ENCODE measurements at regions not wholly inside any gene's neighbourhood (a gene's known extent, or its start where the extent isn't known, plus 50 kb on each side); places are given as distances from the start of the nearest gene placed in this dataset.

DNA sequence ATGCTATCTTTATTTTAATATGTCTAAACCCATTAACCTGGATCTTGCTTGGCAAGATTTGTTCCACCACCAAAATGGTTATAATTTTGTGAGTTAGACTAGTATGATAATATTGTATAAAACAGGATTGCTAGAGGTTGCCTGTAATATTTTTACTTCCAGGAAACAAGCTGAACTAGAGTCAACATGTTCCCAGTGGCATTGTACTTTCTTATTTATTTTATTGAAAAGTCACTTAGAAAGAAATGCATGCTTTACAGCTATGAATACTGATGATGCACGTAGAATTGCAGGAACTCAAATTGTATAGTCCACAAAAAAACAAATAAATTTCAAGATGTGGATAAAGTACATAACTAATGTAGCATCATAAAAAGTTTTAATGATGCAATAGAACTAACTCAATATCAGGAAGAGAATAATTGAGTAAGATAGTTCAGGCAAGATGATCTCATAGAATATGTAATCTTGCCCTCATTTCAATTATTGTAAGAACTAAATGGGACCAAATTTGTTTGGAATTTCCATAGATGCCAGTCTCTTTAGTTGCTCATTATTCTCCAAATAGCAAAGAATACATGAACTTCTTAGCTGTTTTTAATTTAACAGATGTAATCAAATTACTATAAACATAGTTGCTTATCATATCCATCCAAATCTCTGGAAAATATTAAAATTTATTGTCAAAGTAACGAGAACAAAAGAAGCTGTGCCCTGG lies 451.8 kb downstream of the COL12A1 start:
- TF ChIP-seq, protein P1, sequence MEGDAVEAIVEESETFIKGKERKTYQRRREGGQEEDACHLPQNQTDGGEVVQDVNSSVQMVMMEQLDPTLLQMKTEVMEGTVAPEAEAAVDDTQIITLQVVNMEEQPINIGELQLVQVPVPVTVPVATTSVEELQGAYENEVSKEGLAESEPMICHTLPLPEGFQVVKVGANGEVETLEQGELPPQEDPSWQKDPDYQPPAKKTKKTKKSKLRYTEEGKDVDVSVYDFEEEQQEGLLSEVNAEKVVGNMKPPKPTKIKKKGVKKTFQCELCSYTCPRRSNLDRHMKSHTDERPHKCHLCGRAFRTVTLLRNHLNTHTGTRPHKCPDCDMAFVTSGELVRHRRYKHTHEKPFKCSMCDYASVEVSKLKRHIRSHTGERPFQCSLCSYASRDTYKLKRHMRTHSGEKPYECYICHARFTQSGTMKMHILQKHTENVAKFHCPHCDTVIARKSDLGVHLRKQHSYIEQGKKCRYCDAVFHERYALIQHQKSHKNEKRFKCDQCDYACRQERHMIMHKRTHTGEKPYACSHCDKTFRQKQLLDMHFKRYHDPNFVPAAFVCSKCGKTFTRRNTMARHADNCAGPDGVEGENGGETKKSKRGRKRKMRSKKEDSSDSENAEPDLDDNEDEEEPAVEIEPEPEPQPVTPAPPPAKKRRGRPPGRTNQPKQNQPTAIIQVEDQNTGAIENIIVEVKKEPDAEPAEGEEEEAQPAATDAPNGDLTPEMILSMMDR (IDR thresholded peaks at IDR 0.05 in 4 of 5, conservative IDR thresholded peaks at IDR 0.05 in 1 of 5) = no peak
- no peak for TF ChIP-seq POLR2A (IDR thresholded peaks at IDR 0.05)
